OCI-LY7 (cell line): ENCODE measurements at regions not wholly inside any gene's neighbourhood (a gene's known extent, or its start where the extent isn't known, plus 50 kb on each side); places are given as distances from the start of the nearest gene placed in this dataset.

ENCODE experiments used
- BruUV-seq: library from RNA; stranded (reverse); fragments of 400-500 nt; replicated peaks from 2 replicates; lab custom pipeline; 2021; lab: Mats Ljungman, UMichigan
- CTCF ChIA-PET: fragments of 300-600 bp; sonication (Branson Sonifier 250); formaldehyde crosslinking; loops from one replicate; lab custom pipeline; 2022; ENCODE audit warnings: antibody characterized with exemption; ENCODE audit not compliant: unreplicated experiment; lab: Charles Lee
- POLR2A ChIA-PET: fragments of 300-600 bp; sonication (Branson Sonifier 250); formaldehyde crosslinking; loops from one replicate; lab custom pipeline; 2022; ENCODE audit warnings: antibody characterized with exemption; lab: Charles Lee
- DNase-seq: peaks from one replicate; pipeline ENCODE4 v3.0.0-alpha.2; 2015; ENCODE audit warnings: low spot score
- H2AFZ ChIP-seq: fragments of 200-600 bp; sonication (generic), shearing (Covaris generic); 2 replicates; pipeline ENCODE4 v1.6.1; 2014; ENCODE audit warnings: mild to moderate bottlenecking, antibody characterized with exemption, low read length, moderate library complexity
- H3K27ac ChIP-seq: fragments of 200-600 bp; sonication (generic); 2 replicates; pipeline ENCODE4 v1.5.1; 2014; ENCODE audit warnings: mixed run types, low read depth, mild to moderate bottlenecking, moderate library complexity, low read length, inconsistent platforms; ENCODE audit not compliant: poor library complexity, severe bottlenecking
- H3K36me3 ChIP-seq: fragments of 200-600 bp; sonication (generic); 2 replicates; pipeline ENCODE4 v1.6.1; 2014; ENCODE audit warnings: mild to moderate bottlenecking, antibody characterized with exemption, low read length, moderate library complexity, mixed read lengths; ENCODE audit not compliant: insufficient read depth
- H3K4me1 ChIP-seq: fragments of 200-600 bp; sonication (generic); 2 replicates; pipeline ENCODE4 v1.5.1; 2014; ENCODE audit warnings: mild to moderate bottlenecking, low read length; ENCODE audit not compliant: insufficient read depth, poor library complexity, severe bottlenecking
- H3K4me2 ChIP-seq: fragments of 200-600 bp; sonication (generic); 2 replicates; pipeline ENCODE4 v1.6.1; 2014; ENCODE audit warnings: mild to moderate bottlenecking, low read length
- H3K4me3 ChIP-seq: fragments of 200-600 bp; sonication (generic); 2 replicates; pipeline ENCODE4 v1.5.1; 2014; ENCODE audit warnings: mild to moderate bottlenecking, low read depth, low read length; ENCODE audit not compliant: poor library complexity, severe bottlenecking
- H3K79me2 ChIP-seq: fragments of 200-600 bp; sonication (generic); 2 replicates; pipeline ENCODE4 v1.6.1; 2016; ENCODE audit warnings: low read depth, mild to moderate bottlenecking, low read length, moderate library complexity, mixed read lengths; ENCODE audit not compliant: insufficient read depth
- H3K9me2 ChIP-seq: fragments of 200-600 bp; sonication (generic); 2 replicates; pipeline ENCODE4 v1.6.1; 2016; ENCODE audit warnings: mild to moderate bottlenecking, low read length, mixed read lengths; ENCODE audit not compliant: insufficient read depth
- H3K9me3 ChIP-seq: fragments of 200-600 bp; sonication (generic); 2 replicates; pipeline ENCODE4 v1.6.1; 2014; ENCODE audit warnings: mild to moderate bottlenecking, mixed run types, low read length, mixed read lengths
- H4K20me1 ChIP-seq: fragments of 200-600 bp; sonication (generic); 2 replicates; pipeline ENCODE4 v1.6.1; 2014; ENCODE audit warnings: mild to moderate bottlenecking, antibody characterized with exemption, low read length, moderate library complexity, mixed read lengths; ENCODE audit not compliant: insufficient read depth
- CTCF ChIP-seq: fragments of 200-600 bp; sonication (generic); conservative IDR thresholded peaks from 2 replicates; pipeline ENCODE4 v1.5.1; 2014; ENCODE audit warnings: mild to moderate bottlenecking, antibody characterized with exemption, low read length, moderate library complexity, mixed read lengths
- EZH2phosphoT487 ChIP-seq: fragments of 200-600 bp; sonication (generic); IDR thresholded peaks from 2 replicates; pipeline ENCODE4 v1.6.1; 2018; ENCODE audit warnings: low read depth, borderline replicate concordance, mild to moderate bottlenecking, mixed run types, antibody characterized with exemption, low read length, moderate library complexity, mixed read lengths
- intact Hi-C: fragments of 100-400 bp; cut with micrococcal nuclease; formaldehyde crosslinking; loops from one replicate; pipeline ENCODE4 v1.10.0; 2022; ENCODE audit not compliant: unreplicated experiment

- H3K9me2 ChIP-seq = no peaks in the 10 kb centered on the region
- no TSS peak for BruUV-seq
- H3K27ac ChIP-seq = no peak overlapping the region
- no peaks in the 10 kb centered on the region for H3K36me3 ChIP-seq
- intact Hi-C loops = no loop called here
- ChIA-PET POLR2A (no interaction called here), CTCF (no interaction called here)
- no peak for TF ChIP-seq EZH2phosphoT487
- no peak for TF ChIP-seq CTCF
- no peak overlapping the region for H3K4me2 ChIP-seq
- DNase-seq = no peak
- no peaks in the 10 kb centered on the region for H3K79me2 ChIP-seq
- H3K4me1 ChIP-seq = no peaks in the 10 kb centered on the region
- no peak overlapping the region for H2AFZ ChIP-seq
- no peaks in the 10 kb centered on the region for H3K9me3 ChIP-seq
- no peak overlapping the region for H3K4me3 ChIP-seq
- no peaks in the 10 kb centered on the region for H4K20me1 ChIP-seq
Observed at GRCh38 chr11:69409812-69410645, 71.4 kb upstream of the LINC01488 start.

- no peak for DNase-seq
- BruUV-seq = no TSS peak
- no peaks in the 10 kb centered on the region for H3K36me3 ChIP-seq
- CTCF ChIA-PET = no interaction called here
- intact Hi-C loops = no loop called here
- no peak overlapping the region for H2AFZ ChIP-seq
- TF ChIP-seq CTCF (no peak), EZH2phosphoT487 (no peak; the same call in 1 of the 2 replicates)
- no peak overlapping the region for H3K4me2 ChIP-seq
- H3K79me2 ChIP-seq = no peaks in the 10 kb centered on the region
- H3K27ac ChIP-seq = no peak overlapping the region
- no peaks in the 10 kb centered on the region for H3K4me1 ChIP-seq
- H4K20me1 ChIP-seq = no peaks in the 10 kb centered on the region
- no peaks in the 10 kb centered on the region for H3K9me3 ChIP-seq
- no peaks in the 10 kb centered on the region for H3K9me2 ChIP-seq
- no peak overlapping the region for H3K4me3 ChIP-seq
- POLR2A ChIA-PET = no interaction called here
Observed at GRCh38 chr11:69411257-69411924, 70.1 kb upstream of the LINC01488 start.
